Fibroblast of lung (primary cell): ENCODE measurements at regions not wholly inside any gene's neighbourhood (a gene's known extent, or its start where the extent isn't known, plus 50 kb on each side); places are given as distances from the start of the nearest gene placed in this dataset.
A peak's percentile ranks its signal among the peaks of the same experiment; 100 is the strongest.

Source experiments
- DNase-seq, 2 donors: peaks; one replicate each; pipeline versions ENCODE4 v3.0.0 to v3.0.0-alpha.2; 2010; ENCODE audit warnings: low read depth in 2 of 2
- H2AFZ ChIP-seq: 2 replicates; pipeline ENCODE4 v1.5.1; 2012; ENCODE audit warnings: low read length, control low read depth, inconsistent platforms
- H3K27ac ChIP-seq: 2 replicates; pipeline ENCODE4 v1.5.1; 2011; ENCODE audit warnings: low read length, control low read depth; ENCODE audit not compliant: insufficient read depth
- H3K27me3 ChIP-seq: 2 replicates; pipeline ENCODE4 v1.5.1; 2011; ENCODE audit warnings: mild to moderate bottlenecking, low read length; ENCODE audit not compliant: control insufficient read depth, insufficient read depth
- H3K36me3 ChIP-seq: 2 replicates; pipeline ENCODE4 v1.5.1; 2011; ENCODE audit warnings: low read length; ENCODE audit not compliant: control insufficient read depth, insufficient read depth
- H3K4me1 ChIP-seq: 2 replicates; pipeline ENCODE4 v1.5.1; 2011; ENCODE audit warnings: low read length; ENCODE audit not compliant: control insufficient read depth, insufficient read depth; ENCODE audit errors: extremely low read depth
- H3K4me2 ChIP-seq: 2 replicates; pipeline ENCODE4 v1.5.1; 2011; ENCODE audit warnings: low read length, control low read depth; ENCODE audit not compliant: insufficient read depth; ENCODE audit errors: extremely low read depth
- H3K4me3 ChIP-seq, 4 experiments: fragments of 200-600 bp in 1 of 4; sonication (generic) in 1 of 4; replicated peaks in 1 of 4; 2 replicates each; pipeline ENCODE4 v1.5.1; 2011 to 2016; ENCODE audit warnings: low read length in 4 of 4, low read depth in 3 of 4, mild to moderate bottlenecking in 3 of 4, control low read depth in 2 of 4, inconsistent platforms in 1 of 4, mixed read lengths in 1 of 4; ENCODE audit not compliant: insufficient read depth in 1 of 4; ENCODE audit errors: control extremely low read depth in 1 of 4
- H3K79me2 ChIP-seq: 2 replicates; pipeline ENCODE4 v1.5.1; 2012; ENCODE audit warnings: mild to moderate bottlenecking, low read length, inconsistent platforms; ENCODE audit not compliant: control insufficient read depth, insufficient read depth
- H3K9ac ChIP-seq: 2 replicates; pipeline ENCODE4 v1.5.1; 2011; ENCODE audit warnings: mild to moderate bottlenecking, low read length, control low read depth; ENCODE audit not compliant: insufficient read depth
- H3K9me3 ChIP-seq: 2 replicates; pipeline ENCODE4 v1.5.1; 2012; ENCODE audit warnings: low read depth, low read length; ENCODE audit not compliant: control insufficient read depth, insufficient read depth
- H4K20me1 ChIP-seq: 2 replicates; pipeline ENCODE4 v1.5.1; 2011; ENCODE audit warnings: low read length; ENCODE audit not compliant: control insufficient read depth, insufficient read depth; ENCODE audit errors: extremely low read depth
- EZH2 ChIP-seq: IDR thresholded peaks from 2 replicates; pipeline ENCODE4 v1.5.1; 2012; ENCODE audit warnings: low read length, control low read depth, mild to moderate bottlenecking; ENCODE audit errors: missing control alignments
- TF ChIP-seq, protein P1 (sequence below), 2 donors: IDR thresholded peaks in 1 of 2; conservative IDR thresholded peaks in 1 of 2; 1 replicate in 1 of 2; 2 replicates in 1 of 2; pipeline ENCODE4 v1.5.1; 2011 to 2012; ENCODE audit warnings: low read length in 2 of 2, control low read depth in 1 of 2, inconsistent platforms in 1 of 2, low read depth in 1 of 2, mild to moderate bottlenecking in 1 of 2

DNA sequence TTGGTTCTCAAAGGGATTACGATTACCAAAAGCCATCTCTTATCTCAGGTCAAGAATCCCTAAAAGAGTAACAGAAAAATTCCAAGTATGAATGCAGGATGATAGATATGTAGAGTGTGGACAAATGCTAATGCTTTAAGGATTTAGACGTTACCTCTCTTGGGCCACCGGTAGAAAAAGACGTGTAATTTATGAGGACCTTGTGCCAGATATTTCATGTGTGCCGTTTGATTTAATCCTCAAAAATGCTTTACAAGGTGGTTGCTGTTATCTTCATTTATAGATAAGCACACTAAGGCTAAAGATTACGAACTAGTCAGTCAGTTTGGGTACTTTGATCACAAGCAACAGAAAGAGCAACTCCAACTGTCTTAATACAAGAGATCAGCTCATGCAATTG, 370.8 kb upstream of the JAG1 start:
- no peak for TF ChIP-seq EZH2
- TF ChIP-seq, protein P1, sequence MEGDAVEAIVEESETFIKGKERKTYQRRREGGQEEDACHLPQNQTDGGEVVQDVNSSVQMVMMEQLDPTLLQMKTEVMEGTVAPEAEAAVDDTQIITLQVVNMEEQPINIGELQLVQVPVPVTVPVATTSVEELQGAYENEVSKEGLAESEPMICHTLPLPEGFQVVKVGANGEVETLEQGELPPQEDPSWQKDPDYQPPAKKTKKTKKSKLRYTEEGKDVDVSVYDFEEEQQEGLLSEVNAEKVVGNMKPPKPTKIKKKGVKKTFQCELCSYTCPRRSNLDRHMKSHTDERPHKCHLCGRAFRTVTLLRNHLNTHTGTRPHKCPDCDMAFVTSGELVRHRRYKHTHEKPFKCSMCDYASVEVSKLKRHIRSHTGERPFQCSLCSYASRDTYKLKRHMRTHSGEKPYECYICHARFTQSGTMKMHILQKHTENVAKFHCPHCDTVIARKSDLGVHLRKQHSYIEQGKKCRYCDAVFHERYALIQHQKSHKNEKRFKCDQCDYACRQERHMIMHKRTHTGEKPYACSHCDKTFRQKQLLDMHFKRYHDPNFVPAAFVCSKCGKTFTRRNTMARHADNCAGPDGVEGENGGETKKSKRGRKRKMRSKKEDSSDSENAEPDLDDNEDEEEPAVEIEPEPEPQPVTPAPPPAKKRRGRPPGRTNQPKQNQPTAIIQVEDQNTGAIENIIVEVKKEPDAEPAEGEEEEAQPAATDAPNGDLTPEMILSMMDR (conservative IDR thresholded peaks at IDR 0.05 in 1 of 2, IDR thresholded peaks at IDR 0.05 in 1 of 2; ENCODE audit: low read depth in 1 of 2, low read length in 2 of 2), result no peak
- H3K27me3 ChIP-seq, result no peaks in the 10 kb centered on the region
- H2AFZ ChIP-seq, result no peak overlapping the region
- H3K4me2 ChIP-seq, result no peak overlapping the region
- H3K36me3 ChIP-seq, result no peaks in the 10 kb centered on the region
- no peak overlapping the region for H3K9ac ChIP-seq
- no peaks in the 10 kb centered on the region for H3K9me3 ChIP-seq
- H4K20me1 ChIP-seq, result no peaks in the 10 kb centered on the region
- no peaks in the 10 kb centered on the region for H3K4me1 ChIP-seq
- H3K27ac ChIP-seq, result no peak overlapping the region
- no peak for DNase-seq
- no peak overlapping the region for H3K4me3 ChIP-seq
- H3K79me2 ChIP-seq, result no peaks in the 10 kb centered on the region

DNA sequence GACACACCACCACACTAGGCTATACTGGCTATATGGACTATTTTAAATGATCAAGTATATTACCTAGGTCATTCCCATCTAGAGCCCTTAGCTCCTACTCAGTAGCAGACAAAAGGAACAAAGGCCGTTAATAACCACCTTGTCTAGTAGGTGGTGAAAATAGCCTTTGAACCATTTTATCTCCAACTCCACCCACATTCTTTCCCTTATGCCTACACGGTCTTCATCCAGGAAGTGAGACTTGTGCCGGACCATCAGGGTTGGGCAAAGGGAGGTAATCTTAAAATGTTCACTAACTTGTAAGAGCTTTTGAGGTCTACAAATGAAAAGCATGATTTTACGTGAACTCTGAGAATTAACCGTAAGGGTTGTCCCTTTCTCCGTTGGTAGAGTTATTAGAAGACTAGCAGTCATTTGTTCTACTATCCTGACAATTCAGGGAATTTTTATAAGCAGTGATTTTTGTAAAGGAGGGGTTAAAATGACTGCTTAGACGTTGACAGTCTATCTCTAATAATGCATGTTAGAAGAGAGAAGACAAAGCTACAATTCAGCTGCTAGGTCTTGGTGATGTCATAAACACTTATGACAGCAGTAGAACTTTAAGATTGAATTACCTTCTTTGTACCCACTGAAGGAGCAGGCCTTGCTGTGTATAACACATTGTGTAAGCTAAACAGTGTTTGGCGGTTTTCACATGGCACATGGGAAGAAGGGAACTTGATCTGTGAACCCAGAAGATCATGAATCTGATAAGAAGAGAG, 371.8 kb upstream of the JAG1 start:
- Histone ChIP-seq H3K4me3 (no peak overlapping the region), H3K27me3 (no peaks in the 10 kb centered on the region), H2AFZ (no peak overlapping the region), H3K4me1 (no peaks in the 10 kb centered on the region), H3K9ac (no peak overlapping the region), H3K36me3 (no peaks in the 10 kb centered on the region), H3K79me2 (no peaks in the 10 kb centered on the region), H4K20me1 (no peaks in the 10 kb centered on the region), H3K4me2 (no peak overlapping the region), H3K27ac (no peak overlapping the region), H3K9me3 (no peaks in the 10 kb centered on the region)
- TF ChIP-seq, protein P1 (conservative IDR thresholded peaks at IDR 0.05 in 1 of 2, IDR thresholded peaks at IDR 0.05 in 1 of 2; ENCODE audit: low read depth in 1 of 2, low read length in 2 of 2), result no peak
- no peak for TF ChIP-seq EZH2
- DNase-seq, result no peak

DNA sequence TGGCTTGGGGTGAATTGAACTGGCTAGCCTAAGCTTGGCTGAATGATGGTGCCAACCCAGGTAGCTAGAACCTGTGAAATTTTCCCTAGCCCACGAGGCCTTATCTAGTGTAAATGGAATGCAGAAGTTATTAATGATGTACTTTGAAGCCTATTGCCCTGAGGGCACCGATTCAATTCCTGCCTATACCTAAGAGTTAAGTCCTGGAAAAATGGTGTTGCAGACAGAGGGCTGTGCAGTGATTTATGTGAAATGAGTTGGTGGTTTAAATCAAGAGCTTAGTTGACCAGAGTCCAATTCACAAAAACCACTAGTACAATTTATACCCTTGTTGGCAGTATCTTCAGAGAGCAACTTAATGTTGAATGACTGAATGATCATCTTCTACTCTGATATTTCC, 373.8 kb upstream of the JAG1 start:
- no peaks in the 10 kb centered on the region for H3K36me3 ChIP-seq
- H2AFZ ChIP-seq, result no peak overlapping the region
- H3K9me3 ChIP-seq, result no peaks in the 10 kb centered on the region
- DNase-seq, result peak in 1 of 2 donors; percentile 82
- no peak overlapping the region for H3K4me2 ChIP-seq
- no peaks in the 10 kb centered on the region for H3K79me2 ChIP-seq
- H3K4me1 ChIP-seq, result no peaks in the 10 kb centered on the region
- no peak overlapping the region for H3K9ac ChIP-seq
- TF ChIP-seq, protein P1 (conservative IDR thresholded peaks at IDR 0.05 in 1 of 2, IDR thresholded peaks at IDR 0.05 in 1 of 2; ENCODE audit: low read depth in 1 of 2, low read length in 2 of 2), result no peak
- no peak for TF ChIP-seq EZH2
- H3K27me3 ChIP-seq, result no peaks in the 10 kb centered on the region
- no peak overlapping the region for H3K27ac ChIP-seq
- no peaks in the 10 kb centered on the region for H4K20me1 ChIP-seq
- H3K4me3 ChIP-seq, result no peak overlapping the region
